ENCODE measurements at regions not wholly inside any gene's neighbourhood (a gene's known extent, or its start where the extent isn't known, plus 50 kb on each side); places are given as distances from the start of the nearest gene placed in this dataset.
"Not testable (repeated sequence)": the region's sequence is repeated elsewhere in the genome, so short reads cannot be mapped to it uniquely, and the experiment has no call there.

GRCh38 chr13:61144301-61144700, 271.3 kb downstream of the PCDH20 start:
- no peak for FAIRE-seq
- DNase-seq (ENCODE audit: low spot score), result no peak

GRCh38 chr13:61142506-61142905, 273.1 kb downstream of the PCDH20 start:
- FAIRE-seq, result no peak
- no peak for DNase-seq (ENCODE audit: low spot score)

DNA sequence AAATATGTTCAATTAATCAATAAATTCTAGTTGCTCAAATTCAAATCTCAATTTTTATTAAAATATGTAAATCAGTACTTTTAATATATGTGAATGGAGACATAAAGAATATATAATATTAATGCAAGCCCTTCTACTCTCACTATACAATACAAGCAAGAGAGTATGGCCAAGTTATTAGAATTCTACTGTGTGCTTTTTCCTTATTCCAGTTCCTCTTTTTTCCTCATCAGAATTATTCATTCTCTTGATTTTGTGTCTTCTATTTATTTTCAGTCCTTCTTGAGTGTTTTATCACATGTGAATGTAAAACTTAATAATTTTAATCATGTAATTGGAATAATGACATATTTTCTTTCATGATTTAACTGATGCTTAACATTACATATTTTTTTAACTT, 276.8 kb downstream of the PCDH20 start:
- FAIRE-seq, result no peak
- no peak for DNase-seq (ENCODE audit: low spot score)

DNA sequence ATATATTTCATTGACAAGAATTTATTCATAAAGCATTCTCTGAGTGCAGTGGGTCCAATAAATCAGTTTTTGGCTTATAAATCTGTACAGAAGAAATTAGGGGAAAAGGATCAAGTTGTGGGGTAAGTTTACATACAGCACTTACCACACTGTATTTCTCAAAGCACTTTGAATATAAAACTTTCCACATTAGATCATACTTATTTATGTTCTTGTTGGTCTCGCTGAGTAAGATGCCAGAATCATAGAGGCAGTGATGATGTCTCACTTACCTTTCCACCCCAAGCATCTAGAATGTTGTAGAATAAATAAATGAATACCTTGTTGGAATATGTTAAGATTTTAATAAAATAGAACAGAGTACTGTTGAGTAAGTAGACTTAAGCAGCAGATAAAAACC, 279.1 kb downstream of the PCDH20 start:
- no peak for FAIRE-seq
- no peak for DNase-seq (ENCODE audit: low spot score)

DNA sequence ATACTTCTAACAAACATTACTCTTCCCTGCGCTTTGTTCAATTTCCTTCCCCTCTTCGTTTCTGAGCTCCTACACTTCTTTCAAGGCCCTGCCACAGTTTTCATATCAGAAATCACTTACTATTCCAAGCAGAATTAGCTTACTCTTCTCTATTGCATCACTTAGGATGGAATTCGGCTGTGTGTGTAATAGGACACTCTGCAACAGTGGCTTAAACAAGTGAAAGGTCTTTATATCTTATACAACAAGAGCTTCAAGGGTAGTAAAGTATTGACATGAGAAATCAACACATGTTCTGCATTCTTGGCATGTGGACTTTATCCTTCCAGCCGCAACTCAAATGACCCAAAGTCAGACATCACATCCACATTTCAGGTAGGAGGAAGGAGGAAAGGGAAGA, 279.6 kb downstream of the PCDH20 start:
- no peak for DNase-seq (ENCODE audit: low spot score)
- no peak for FAIRE-seq

DNA sequence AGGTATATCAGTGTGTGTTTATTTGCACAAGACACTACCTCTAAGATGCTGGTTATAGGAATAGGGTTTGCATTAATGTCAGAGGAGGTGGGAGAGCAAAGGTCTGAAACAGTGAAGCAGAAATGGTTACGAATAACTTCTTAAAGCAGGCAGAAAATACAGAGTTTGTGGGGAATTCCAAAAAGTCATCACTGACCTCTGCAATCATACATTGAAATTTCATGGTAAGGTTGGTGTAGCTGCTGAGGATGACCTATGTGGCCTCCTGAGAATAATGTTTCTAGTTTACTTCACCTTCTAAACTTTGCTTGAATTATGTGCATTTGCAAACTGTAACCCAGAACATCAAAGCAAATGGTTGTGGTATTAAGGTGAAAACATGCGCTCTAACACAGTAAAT, 280.1 kb downstream of the PCDH20 start:
- FAIRE-seq (no peak), DNase-seq (ENCODE audit: low spot score) (no peak)

- DNase-seq (ENCODE audit: low spot score) (no peak), FAIRE-seq (no peak)
These were observed 286.6 kb downstream of the PCDH20 start for GRCh38 chr13:61128850-61129645.

- FAIRE-seq, result no peak
- no peak for DNase-seq (ENCODE audit: low spot score)
These were observed 291.9 kb downstream of the PCDH20 start for GRCh38 chr13:61123538-61124289.

- no peak for FAIRE-seq
- no peak for DNase-seq (ENCODE audit: low spot score)
These were observed 302.4 kb downstream of the PCDH20 start for GRCh38 chr13:61113140-61113658.

- DNase-seq (ENCODE audit: low spot score), result no peak
- FAIRE-seq, result no peak
These were observed 304.1 kb downstream of the PCDH20 start for GRCh38 chr13:61111529-61111928.

DNA sequence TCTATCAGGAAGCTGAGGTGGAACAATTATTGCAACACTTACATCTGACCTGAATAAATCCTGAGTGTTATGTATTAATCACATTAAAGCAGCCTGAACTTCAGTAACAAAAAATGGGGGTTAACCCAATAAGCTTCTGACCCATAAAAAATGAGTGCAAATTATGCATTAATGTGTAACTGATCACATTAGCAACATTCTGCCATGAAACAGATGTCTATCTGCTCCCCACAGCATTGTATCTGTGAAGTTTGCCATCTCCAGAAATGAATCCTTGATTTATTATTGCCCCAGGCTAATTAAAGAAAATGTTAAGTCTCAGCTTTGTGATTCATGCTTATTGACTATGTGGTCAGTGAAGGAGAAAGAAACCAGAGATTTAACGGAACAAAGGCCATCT, 304.9 kb downstream of the PCDH20 start:
- no peak for FAIRE-seq

DNA sequence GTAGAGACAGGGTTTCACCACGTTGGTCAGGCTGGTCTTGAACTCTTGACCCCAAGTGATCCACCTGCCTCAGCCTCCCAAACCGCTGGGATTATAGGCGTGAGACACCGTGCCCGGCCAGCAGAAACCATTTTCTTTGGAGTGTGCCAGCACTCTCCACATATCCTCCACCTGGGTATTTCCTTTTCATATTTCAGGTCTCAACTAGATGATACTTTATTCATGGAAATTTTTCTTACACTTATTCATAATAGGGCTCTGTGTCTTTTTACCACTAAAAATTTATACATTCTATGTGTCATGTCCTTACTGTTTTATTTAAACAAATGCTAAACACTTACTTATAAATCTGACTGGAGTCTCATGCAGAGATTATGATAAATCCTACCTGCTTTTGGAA, 305.9 kb downstream of the PCDH20 start:
- DNase-seq (ENCODE audit: low spot score), result no peak
- no peak for FAIRE-seq

More for the DNA sequence above, 304.9 kb downstream of the PCDH20 start:
- no peak for DNase-seq (ENCODE audit: low spot score)

DNA sequence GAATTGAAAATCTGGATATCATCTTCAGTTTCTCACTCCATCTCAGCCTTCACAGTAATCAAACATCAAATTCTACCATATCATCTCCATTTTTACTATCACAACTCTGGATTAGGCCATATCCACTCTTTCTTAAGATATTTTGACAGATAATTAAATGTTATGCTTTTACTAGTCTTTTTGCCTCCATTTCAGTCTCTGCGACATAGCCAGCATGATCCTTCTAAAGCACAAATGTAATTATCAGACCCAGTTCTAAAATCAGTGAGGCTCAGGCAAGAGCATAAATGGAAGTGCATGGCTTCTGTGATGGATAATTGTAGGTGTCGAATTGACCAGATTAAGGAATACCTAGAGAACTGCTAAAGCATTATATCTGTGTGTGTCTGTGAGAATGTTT, 307.7 kb downstream of the PCDH20 start:
- DNase-seq (ENCODE audit: low spot score) (no peak), FAIRE-seq (no peak)

DNA sequence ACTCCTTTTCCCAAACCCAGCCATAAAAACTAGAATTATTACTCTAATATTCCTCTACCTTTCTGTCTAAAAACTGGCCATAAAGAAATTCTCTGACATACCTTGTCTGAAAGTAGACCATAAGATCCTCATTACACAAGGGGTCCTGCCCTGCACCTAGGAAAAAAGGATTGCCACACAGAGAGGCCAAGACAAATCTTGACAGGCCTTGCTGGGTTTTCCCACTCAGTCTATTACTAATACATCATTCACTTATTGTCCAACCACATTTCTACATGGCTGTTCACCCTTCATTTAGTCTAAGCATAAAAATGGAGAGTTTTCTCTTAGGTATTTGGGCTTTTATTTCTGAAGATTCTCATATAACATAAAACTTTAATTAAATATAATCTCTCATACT, 319.8 kb downstream of the PCDH20 start:
- FAIRE-seq (no peak), DNase-seq (ENCODE audit: low spot score) (no peak)

DNA sequence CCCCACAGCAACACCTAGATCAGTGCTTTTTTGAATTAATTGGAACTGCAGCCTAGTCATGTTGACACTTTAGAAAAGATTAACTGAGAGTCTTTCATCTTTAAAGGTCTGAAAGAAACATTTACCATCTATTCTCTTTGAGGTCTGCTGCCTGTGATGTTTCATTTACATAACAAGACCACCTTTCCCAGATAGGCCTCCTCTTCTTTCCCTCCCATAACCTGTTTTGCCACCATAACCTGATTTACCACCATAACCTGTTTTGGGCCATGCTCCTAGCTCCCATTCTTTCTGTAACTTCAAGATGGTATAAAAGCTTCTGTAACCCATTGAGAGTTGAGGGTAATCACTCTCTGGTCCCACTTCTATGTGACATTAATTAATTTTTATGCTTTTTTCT, 320.8 kb downstream of the PCDH20 start:
- FAIRE-seq (no peak), DNase-seq (ENCODE audit: low spot score) (no peak)

DNA sequence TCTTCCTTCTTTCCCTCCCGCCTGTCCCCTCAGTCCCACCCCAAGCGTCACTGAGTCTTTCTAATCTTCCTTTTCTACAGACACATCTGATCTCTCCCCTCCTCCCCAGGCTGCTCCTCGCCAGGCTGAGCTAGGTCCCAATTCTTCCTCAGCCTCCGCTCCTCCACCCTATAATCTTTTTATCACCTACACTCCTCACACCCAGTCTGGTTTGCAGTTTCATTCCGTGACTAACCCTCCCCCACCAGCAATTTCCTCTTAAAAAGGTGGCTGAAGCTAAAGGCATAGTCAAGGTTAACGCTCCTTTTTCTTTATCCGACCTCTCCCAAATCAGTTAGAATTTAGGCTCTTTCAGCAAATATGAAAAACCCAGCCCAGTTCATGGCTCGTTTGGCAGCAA, 325.8 kb downstream of the PCDH20 start:
- FAIRE-seq; DNase-seq (ENCODE audit: low spot score): not testable (repeated sequence)

- DNase-seq (ENCODE audit: low spot score) (no peak), FAIRE-seq (no peak)
These were observed 329.6 kb downstream of the PCDH20 start for GRCh38 chr13:61086087-61086486.

DNA sequence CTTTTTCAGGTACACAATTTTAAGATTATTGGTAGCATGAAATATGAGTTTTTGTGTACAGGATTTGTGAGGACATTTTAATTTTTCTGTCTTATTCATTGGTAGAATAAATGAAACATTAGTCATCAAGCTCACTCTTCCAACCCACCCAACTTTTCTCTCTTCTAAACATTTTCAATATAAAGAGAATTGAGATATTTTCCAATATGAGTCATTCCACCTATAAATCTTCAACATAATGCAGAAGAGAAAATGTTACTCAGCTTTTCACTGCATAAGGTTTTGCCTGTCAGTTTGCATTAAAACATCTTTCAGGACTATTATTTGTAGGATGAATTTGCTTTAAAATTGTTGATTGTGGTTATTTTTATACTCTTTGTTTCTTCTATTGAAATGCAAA, 330.7 kb downstream of the PCDH20 start:
- DNase-seq (ENCODE audit: low spot score), result peak; percentile 4
- no peak for FAIRE-seq

GRCh38 chr13:61078976-61079770, 336.5 kb downstream of the PCDH20 start:
- DNase-seq (ENCODE audit: low spot score) (no peak), FAIRE-seq (no peak)

DNA sequence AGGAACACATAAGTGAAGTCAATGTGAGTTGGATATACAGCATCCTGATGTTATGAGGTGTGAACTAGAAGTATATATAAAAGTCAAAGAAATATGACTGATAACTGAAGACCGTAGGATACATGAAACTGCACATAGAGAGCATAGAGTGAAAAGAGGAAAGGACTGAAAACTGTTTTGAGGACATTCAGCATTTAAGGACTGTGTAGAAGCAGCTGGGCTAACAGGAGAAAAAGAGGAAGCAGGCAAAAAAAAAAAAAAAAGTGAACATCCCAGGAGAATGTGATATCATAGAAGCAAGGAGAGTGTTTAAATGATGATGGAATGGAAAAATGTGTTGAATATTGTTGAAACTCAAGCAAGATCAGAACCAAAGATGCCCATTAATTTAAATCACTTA, 363.5 kb downstream of the PCDH20 start:
- FAIRE-seq, result no peak
- no peak for DNase-seq (ENCODE audit: low spot score)

- DNase-seq (ENCODE audit: low spot score) (no peak), FAIRE-seq (no peak)
These were observed 370.4 kb downstream of the PCDH20 start for GRCh38 chr13:61045251-61045650.

DNA sequence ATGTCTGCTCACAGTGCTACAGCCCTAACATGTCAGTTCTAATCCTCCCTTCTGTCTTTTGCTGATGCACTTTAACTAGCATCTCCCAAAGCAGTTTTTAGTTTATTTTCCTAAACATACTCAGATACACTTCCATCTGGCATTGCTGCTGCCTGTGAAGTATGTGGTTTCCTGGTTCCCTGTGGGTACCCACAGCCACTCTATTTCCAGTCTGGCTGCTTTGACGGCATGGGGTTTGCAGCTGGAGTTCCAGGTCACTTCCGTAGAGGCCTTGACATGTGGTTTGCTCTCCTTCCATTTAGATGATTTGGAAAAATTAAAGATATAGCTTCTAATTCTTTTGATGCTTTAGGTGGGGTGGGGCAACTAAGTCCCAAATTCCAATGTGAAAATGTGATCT, 375.5 kb downstream of the PCDH20 start:
- no peak for DNase-seq (ENCODE audit: low spot score)
- no peak for FAIRE-seq
